HG02938 (cell line): ENCODE measurements at regions not wholly inside any gene's neighbourhood (a gene's known extent, or its start where the extent isn't known, plus 50 kb on each side); places are given as distances from the start of the nearest gene placed in this dataset.

Experiments
- ATAC-seq: cut with Tn5 transposase; IDR thresholded peaks from one replicate; pipeline ENCODE4 v1.9.1; 2021; ENCODE audit warnings: mild to moderate bottlenecking, moderate library complexity; ENCODE audit not compliant: unreplicated experiment

DNA sequence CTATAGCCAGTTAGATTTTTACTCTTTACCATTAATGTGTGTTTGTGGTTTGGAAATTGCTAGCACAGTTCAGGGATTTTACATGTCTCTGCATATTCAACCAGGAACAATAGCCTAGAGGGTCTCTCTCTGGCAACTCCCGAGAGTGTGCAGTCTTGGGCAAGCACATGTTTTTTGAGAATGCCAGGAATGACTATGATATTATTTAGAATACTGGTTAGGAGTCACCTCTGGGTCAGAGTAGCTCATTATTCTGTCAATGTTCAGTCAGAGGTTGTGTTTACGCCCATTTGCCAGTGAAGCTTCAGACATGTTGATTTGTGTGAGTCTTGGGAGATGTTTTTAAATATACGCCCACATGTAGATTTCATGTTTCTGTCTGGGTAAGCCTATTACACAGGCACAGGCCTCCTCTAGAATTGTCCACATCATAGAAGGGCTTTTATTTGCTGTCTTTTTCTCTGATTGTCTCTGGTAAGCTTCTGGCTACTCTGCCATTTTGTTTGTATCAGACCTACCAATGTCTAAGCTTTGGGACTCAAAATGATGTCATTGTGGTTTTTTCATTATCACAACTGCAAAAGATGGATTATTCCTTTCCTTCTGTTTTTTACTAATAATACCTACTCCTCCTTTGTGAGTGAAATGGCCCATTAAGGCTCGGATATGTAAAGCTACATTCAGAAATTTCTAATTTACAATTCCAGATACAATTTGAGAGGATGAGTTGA lies 203.1 kb upstream of the PPFIA2 start:
- no peak for ATAC-seq

DNA sequence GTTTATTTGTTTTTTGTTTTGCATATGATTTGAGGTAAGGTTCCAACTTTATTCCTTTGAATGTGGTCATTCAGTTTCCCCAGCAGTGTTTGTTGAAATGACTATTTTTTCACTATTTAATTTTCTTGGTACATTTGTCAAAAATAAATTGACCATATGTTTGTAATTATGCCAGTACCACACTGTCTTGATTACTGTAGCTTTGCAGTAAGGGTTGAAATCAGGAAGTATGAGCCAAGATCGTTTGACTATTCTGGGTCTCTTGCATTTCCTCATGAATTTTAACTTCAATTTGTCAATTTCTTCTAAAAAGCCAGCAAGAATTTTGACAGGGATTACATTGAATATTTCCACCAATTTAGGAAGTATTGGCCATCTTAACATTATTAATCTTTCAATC lies 199.3 kb upstream of the PPFIA2 start:
- ATAC-seq: no peak

DNA sequence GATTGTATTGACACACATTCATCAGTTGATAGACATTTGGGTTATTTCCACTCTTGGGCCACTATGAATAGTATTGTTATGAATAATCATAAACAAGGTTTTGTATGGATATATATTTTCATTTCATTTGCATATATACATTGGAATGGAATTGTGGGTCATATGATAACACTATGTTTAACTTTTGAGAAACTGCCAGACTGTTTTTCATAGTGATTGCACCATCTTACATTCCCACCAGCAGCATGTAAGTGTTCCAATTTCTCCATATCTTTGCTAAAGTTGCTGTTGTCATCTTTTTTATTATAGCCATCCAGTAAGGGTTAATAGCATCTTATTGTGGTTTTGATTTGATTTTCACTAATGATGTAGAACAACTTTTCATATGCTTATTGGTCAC lies 198.5 kb upstream of the PPFIA2 start:
- ATAC-seq: no peak

GRCh38 chr12:81956468-81956860 lies 197.3 kb upstream of the PPFIA2 start:
- ATAC-seq: no peak

- ATAC-seq: no peak
Observed at GRCh38 chr12:81953541-81953940, 194.4 kb upstream of the PPFIA2 start.

- ATAC-seq: no peak
Observed at GRCh38 chr12:81950871-81951270, 191.7 kb upstream of the PPFIA2 start.

GRCh38 chr12:81949841-81950308 lies 190.7 kb upstream of the PPFIA2 start:
- no peak for ATAC-seq

- no peak for ATAC-seq
Observed at GRCh38 chr12:81949416-81949815, 190.3 kb upstream of the PPFIA2 start.

- ATAC-seq: no peak
Observed at GRCh38 chr12:81944886-81945285, 185.7 kb upstream of the PPFIA2 start.

GRCh38 chr12:81942594-81942993 lies 183.4 kb upstream of the PPFIA2 start:
- ATAC-seq: peak; percentile 84

DNA sequence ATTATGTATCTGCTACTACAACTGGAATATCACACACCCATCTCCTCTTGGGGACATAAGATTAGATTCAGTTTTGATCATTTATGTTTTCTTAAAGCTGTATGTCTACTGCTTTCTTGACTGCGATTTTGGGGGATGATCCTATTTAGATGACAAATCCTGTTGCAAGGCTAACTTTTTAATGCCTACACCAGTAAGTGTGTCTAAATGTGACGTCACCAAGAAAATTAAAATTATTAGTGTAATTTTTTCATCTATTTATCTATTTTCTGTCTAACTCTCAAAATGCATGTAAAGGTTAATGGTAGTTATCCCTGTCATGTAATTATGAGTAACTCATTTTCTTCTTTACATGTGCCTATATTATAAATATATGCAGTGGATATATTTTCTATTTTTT lies 170.9 kb upstream of the PPFIA2 start:
- no peak for ATAC-seq

- no peak for ATAC-seq
Observed at GRCh38 chr12:81896771-81897170, 137.6 kb upstream of the PPFIA2 start.

- no peak for ATAC-seq
Observed at GRCh38 chr12:81888961-81889360, 129.8 kb upstream of the PPFIA2 start.

DNA sequence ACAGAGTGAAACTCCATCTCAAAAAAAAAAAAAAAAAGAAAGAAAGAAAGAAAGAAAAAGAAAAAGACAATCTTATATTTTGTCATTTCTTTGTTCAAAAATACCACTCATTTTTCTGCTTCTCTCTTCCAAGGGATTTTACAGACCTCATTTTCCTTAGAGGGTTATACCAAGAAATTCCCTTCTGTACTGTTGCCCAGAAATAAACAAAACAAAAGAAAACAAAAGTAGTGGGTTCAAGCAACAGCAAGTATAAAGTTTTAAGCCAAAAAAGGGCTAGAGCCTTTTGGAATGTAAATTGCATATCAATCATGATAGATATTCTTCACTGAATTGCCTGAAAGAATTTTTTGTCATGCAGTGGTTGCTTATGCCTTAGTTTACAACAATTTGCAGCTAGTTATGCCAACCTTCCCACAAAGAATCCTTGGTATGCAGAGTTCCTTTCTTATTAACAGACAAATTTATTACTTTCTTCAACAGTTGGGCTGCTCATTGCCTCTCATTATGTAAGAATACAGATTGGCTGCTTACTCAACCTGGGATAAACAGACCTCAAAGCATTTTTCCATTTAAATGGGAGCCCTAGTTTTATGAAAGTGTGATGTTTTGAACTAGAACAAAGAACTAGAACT lies 129.1 kb upstream of the PPFIA2 start:
- ATAC-seq: no peak

GRCh38 chr12:81874586-81874985 lies 115.4 kb upstream of the PPFIA2 start:
- no peak for ATAC-seq

DNA sequence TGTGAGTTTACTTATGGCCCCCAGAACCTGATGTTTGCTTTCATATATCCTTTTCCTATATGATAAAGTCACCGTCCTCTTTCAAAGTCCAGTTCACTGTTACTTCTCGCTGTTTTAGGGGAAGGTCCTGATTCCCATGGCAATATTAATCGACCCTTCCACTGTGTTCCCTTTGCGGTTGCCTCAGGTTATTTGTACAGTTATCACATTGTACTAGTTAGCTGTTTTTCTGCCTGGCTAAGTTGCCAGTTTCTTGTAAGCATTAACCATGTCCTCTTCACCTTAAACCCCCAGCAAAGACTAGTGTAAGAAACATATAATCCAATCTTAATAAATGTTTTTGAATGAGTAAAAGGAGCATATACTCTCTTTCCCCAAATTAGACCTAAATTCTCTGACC lies 115.0 kb upstream of the PPFIA2 start:
- ATAC-seq: no peak

- no peak for ATAC-seq
Observed at GRCh38 chr12:81872400-81872799, 113.2 kb upstream of the PPFIA2 start.

DNA sequence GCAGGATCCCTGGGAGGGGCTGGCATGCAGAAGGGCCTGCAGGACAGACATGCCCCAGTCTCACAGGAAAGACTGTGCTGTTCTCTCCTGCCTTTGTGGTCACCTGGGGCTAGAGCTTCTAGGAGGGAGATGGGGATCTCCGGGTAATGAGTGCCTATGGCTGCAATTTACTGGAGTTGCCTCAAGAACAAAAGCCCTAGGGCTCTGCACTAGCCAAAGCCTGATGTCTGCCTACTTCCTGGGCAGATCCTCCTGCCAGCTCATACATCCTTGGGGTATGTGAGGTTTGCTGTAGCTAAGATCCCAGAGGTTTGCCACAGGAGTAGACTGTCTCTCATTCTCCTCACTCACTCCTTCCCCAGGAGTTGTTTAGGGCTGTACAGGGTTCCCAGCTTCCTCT lies 106.9 kb upstream of the PPFIA2 start:
- no peak for ATAC-seq

DNA sequence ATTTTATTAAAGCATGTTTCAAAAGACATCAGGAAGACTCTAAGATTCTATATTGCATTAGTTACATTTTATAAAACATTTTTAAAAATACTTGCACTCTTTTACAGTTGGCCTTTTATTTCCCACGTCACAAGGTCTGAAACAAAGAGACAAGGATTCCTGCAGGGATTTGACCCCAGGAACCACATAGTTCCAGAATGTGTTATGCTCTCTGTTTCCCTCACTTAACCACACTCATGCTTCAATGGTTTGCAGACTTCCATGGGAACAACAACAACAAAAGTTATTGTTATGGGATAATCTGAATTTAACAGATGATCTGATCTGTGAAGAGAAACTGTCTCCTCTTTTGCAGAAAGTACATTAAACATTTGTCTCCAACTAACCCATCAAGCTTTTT lies 104.3 kb upstream of the PPFIA2 start:
- no peak for ATAC-seq

GRCh38 chr12:81859521-81859920 lies 100.4 kb upstream of the PPFIA2 start:
- ATAC-seq: no peak

GRCh38 chr12:81843599-81843998 lies 84.4 kb upstream of the PPFIA2 start:
- ATAC-seq: no peak

DNA sequence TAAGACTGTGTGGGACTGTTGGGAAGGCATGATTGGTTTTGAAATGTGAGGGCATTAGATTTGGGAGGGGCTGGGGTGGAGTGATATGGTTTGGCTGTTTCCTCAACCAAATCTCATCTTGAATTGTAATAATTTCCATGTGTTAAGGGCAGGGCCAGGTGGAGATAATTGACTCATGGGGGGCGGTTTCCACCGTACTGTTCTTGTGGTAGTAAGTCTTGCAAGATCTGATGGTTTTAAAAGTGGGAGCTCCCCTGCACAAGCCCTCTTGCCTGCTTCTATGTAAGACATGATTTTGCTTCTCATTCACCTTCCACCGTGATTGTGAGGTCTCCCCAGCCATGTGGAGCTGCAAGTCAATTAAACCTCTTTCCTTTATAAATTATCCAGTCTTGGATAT lies 76.6 kb upstream of the PPFIA2 start:
- ATAC-seq: no peak
